ENCODE measurements at regions not wholly inside any gene's neighbourhood (a gene's known extent, or its start where the extent isn't known, plus 50 kb on each side); places are given as distances from the start of the nearest gene placed in this dataset.

DNA sequence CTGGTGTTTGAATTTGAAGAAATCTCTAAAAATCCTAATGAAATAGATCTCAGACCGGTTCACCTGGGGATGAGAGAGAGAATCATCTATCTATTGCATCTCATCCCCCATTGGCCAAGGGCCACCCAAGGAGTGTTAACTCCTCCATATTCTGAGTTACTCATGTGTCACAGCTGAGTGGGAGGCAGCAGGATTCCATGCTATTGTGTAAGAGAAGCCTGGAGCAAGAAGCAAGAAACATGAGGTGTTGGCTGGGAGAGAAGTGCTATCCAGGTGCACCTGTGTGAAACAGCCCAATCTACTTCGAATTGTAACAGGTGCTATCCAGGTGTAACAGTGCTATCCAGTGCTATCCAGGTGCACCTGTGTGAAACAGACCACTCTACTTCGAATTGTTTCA, 150.3 kb upstream of the MAOA start:
- TF ChIP-seq RARB (CRISPR knock-in tag; IDR thresholded peaks at IDR 0.05) (no peak), ZNF70 (CRISPR knock-in tag; IDR thresholded peaks at IDR 0.05) (no peak), ZFP30 (CRISPR knock-in tag; IDR thresholded peaks at IDR 0.05) (no peak), BACH2 (CRISPR knock-in tag; IDR thresholded peaks at IDR 0.05; ENCODE audit: borderline replicate concordance) (no peak), ISL1 (CRISPR knock-in tag; IDR thresholded peaks at IDR 0.05) (no peak), TOX (CRISPR knock-in tag; IDR thresholded peaks at IDR 0.05; ENCODE audit: borderline replicate concordance) (no peak), GLIS3 (CRISPR knock-in tag; IDR thresholded peaks at IDR 0.05) (no peak)
- TF ChIP-seq, protein P1, sequence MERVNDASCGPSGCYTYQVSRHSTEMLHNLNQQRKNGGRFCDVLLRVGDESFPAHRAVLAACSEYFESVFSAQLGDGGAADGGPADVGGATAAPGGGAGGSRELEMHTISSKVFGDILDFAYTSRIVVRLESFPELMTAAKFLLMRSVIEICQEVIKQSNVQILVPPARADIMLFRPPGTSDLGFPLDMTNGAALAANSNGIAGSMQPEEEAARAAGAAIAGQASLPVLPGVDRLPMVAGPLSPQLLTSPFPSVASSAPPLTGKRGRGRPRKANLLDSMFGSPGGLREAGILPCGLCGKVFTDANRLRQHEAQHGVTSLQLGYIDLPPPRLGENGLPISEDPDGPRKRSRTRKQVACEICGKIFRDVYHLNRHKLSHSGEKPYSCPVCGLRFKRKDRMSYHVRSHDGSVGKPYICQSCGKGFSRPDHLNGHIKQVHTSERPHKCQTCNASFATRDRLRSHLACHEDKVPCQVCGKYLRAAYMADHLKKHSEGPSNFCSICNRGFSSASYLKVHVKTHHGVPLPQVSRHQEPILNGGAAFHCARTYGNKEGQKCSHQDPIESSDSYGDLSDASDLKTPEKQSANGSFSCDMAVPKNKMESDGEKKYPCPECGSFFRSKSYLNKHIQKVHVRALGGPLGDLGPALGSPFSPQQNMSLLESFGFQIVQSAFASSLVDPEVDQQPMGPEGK (CRISPR knock-in tag; IDR thresholded peaks at IDR 0.05; ENCODE audit: borderline replicate concordance), result no peak
- TF ChIP-seq, protein P2, sequence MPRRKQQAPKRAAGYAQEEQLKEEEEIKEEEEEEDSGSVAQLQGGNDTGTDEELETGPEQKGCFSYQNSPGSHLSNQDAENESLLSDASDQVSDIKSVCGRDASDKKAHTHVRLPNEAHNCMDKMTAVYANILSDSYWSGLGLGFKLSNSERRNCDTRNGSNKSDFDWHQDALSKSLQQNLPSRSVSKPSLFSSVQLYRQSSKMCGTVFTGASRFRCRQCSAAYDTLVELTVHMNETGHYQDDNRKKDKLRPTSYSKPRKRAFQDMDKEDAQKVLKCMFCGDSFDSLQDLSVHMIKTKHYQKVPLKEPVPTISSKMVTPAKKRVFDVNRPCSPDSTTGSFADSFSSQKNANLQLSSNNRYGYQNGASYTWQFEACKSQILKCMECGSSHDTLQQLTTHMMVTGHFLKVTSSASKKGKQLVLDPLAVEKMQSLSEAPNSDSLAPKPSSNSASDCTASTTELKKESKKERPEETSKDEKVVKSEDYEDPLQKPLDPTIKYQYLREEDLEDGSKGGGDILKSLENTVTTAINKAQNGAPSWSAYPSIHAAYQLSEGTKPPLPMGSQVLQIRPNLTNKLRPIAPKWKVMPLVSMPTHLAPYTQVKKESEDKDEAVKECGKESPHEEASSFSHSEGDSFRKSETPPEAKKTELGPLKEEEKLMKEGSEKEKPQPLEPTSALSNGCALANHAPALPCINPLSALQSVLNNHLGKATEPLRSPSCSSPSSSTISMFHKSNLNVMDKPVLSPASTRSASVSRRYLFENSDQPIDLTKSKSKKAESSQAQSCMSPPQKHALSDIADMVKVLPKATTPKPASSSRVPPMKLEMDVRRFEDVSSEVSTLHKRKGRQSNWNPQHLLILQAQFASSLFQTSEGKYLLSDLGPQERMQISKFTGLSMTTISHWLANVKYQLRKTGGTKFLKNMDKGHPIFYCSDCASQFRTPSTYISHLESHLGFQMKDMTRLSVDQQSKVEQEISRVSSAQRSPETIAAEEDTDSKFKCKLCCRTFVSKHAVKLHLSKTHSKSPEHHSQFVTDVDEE (CRISPR knock-in tag; IDR thresholded peaks at IDR 0.05), result no peak
